A673 (cell line): ENCODE measurements at regions not wholly inside any gene's neighbourhood (a gene's known extent, or its start where the extent isn't known, plus 50 kb on each side); places are given as distances from the start of the nearest gene placed in this dataset.

Experiments used
- BruUV-seq: library from RNA; stranded (reverse); fragments of 400-500 nt; replicated peaks from 2 replicates; lab custom pipeline; 2021; lab: Mats Ljungman, UMichigan
- CTCF ChIA-PET: fragments of 300-600 bp; sonication (Branson Sonifier 250); formaldehyde crosslinking; loops from one replicate; lab custom pipeline; 2022; ENCODE audit warnings: antibody characterized with exemption; lab: Charles Lee
- POLR2A ChIA-PET: fragments of 300-600 bp; sonication (Branson Sonifier 250); formaldehyde crosslinking; loops from one replicate; lab custom pipeline; 2022; ENCODE audit warnings: antibody characterized with exemption; ENCODE audit not compliant: low non-redundant PET; lab: Charles Lee
- DNase-seq: peaks from one replicate; pipeline ENCODE4 v3.0.0-alpha.2; 2015; ENCODE audit warnings: low spot score
- H3K27ac ChIP-seq: fragments of 200-600 bp; sonication (generic); 2 replicates; pipeline ENCODE4 v1.5.1; 2016; ENCODE audit warnings: mixed run types, low read depth, mild to moderate bottlenecking, mixed read lengths, antibody characterized with exemption, low read length; ENCODE audit not compliant: poor library complexity, severe bottlenecking
- H3K27me3 ChIP-seq: fragments of 200-600 bp; sonication (generic); replicated peaks from 2 replicates; pipeline ENCODE4 v1.6.1; 2017; ENCODE audit warnings: mixed run types, low read depth, mild to moderate bottlenecking, mixed read lengths, antibody characterized with exemption, low read length; ENCODE audit not compliant: insufficient read depth, poor library complexity
- H3K36me3 ChIP-seq: fragments of 200-600 bp; sonication (generic); 2 replicates; pipeline ENCODE4 v1.6.1; 2016; ENCODE audit warnings: mixed run types, mild to moderate bottlenecking, mixed read lengths, antibody characterized with exemption, low read length; ENCODE audit not compliant: insufficient read depth, poor library complexity, severe bottlenecking
- H3K4me1 ChIP-seq: fragments of 200-600 bp; sonication (generic); 2 replicates; pipeline ENCODE4 v1.6.1; 2017; ENCODE audit warnings: mixed run types, mild to moderate bottlenecking, mixed read lengths, antibody characterized with exemption, low read length; ENCODE audit not compliant: insufficient read depth, poor library complexity, severe bottlenecking
- H3K4me3 ChIP-seq: fragments of 200-600 bp; sonication (generic); 2 replicates; pipeline ENCODE4 v1.5.1; 2016; ENCODE audit warnings: low read depth, mixed run types, mild to moderate bottlenecking, mixed read lengths, low read length; ENCODE audit not compliant: poor library complexity, severe bottlenecking
- H3K9me3 ChIP-seq: fragments of 200-600 bp; sonication (generic); 2 replicates; pipeline ENCODE4 v1.6.1; 2016; ENCODE audit warnings: mixed run types, low read depth, mild to moderate bottlenecking, mixed read lengths, antibody characterized with exemption, low read length; ENCODE audit not compliant: poor library complexity, severe bottlenecking
- CTCF ChIP-seq: fragments of 300-800, 200-600 bp; sonication (generic); conservative IDR thresholded peaks from 2 replicates; pipeline ENCODE4 v1.5.1; 2017; ENCODE audit warnings: low read depth, mild to moderate bottlenecking, antibody characterized with exemption, low read length, moderate library complexity, mixed read lengths
- EZH2 ChIP-seq: fragments of 200-600 bp; sonication (generic); IDR thresholded peaks from 2 replicates; pipeline ENCODE4 v1.6.1; 2017; ENCODE audit warnings: borderline replicate concordance, low read depth, mild to moderate bottlenecking, mixed read lengths, antibody characterized with exemption, low read length; ENCODE audit not compliant: poor library complexity, severe bottlenecking
- intact Hi-C: fragments of 100-400 bp; cut with micrococcal nuclease; formaldehyde crosslinking; loops from one replicate; pipeline ENCODE4 v1.10.0; 2022; ENCODE audit not compliant: unreplicated experiment

GRCh38 chr6:163645560-163645959, 231.0 kb downstream of the QKI start:
- no peaks in the 10 kb centered on the region for H3K36me3 ChIP-seq
- H3K4me1 ChIP-seq: no peaks in the 10 kb centered on the region
- H3K9me3 ChIP-seq: no peaks in the 10 kb centered on the region
- H3K27me3 ChIP-seq: no peaks in the 10 kb centered on the region
- no peak overlapping the region for H3K4me3 ChIP-seq
- ChIA-PET POLR2A (no interaction called here), CTCF (no interaction called here)
- BruUV-seq: no TSS peak
- intact Hi-C loops: no loop called here
- H3K27ac ChIP-seq: no peak overlapping the region
- DNase-seq: no peak
- TF ChIP-seq CTCF (no peak), EZH2 (no peak)

GRCh38 chr6:163643866-163644265, 229.3 kb downstream of the QKI start:
- Histone ChIP-seq H3K36me3 (no peaks in the 10 kb centered on the region), H3K27me3 (no peaks in the 10 kb centered on the region), H3K9me3 (no peaks in the 10 kb centered on the region), H3K4me3 (no peak overlapping the region), H3K4me1 (no peaks in the 10 kb centered on the region), H3K27ac (no peak overlapping the region)
- TF ChIP-seq CTCF (no peak), EZH2 (no peak)
- ChIA-PET CTCF (no interaction called here), POLR2A (no interaction called here)
- no TSS peak for BruUV-seq
- intact Hi-C loops: no loop called here
- no peak for DNase-seq

- no peak for DNase-seq
- intact Hi-C loops: no loop called here
- CTCF ChIA-PET: no interaction called here
- POLR2A ChIA-PET: no interaction called here
- Histone ChIP-seq H3K36me3 (no peaks in the 10 kb centered on the region), H3K9me3 (no peaks in the 10 kb centered on the region), H3K4me3 (no peak overlapping the region), H3K27ac (no peak overlapping the region), H3K27me3 (no peaks in the 10 kb centered on the region), H3K4me1 (no peaks in the 10 kb centered on the region)
- no peak for TF ChIP-seq EZH2
- no peak for TF ChIP-seq CTCF
- no TSS peak for BruUV-seq
These were observed 227.2 kb downstream of the QKI start for GRCh38 chr6:163641706-163642105.
